Activated effector memory CD4-positive, alpha-beta T cell treated with anti-CD3 and anti-CD28 coated beads, Interleukin-2, amount 50 U/mL, for 16 hours (primary cell): ENCODE measurements at regions not wholly inside any gene's neighbourhood (a gene's known extent, or its start where the extent isn't known, plus 50 kb on each side); places are given as distances from the start of the nearest gene placed in this dataset.
A peak's percentile ranks its signal among the peaks of the same experiment; 100 is the strongest.

Source experiments
- DNase-seq: peaks from one replicate; pipeline ENCODE4 v3.0.0-alpha.2; 2020

GRCh38 chr6:105628156-105628860 lies 225.4 kb upstream of the PREP start:
- DNase-seq: no peak

GRCh38 chr6:105626295-105627158 lies 223.6 kb upstream of the PREP start:
- DNase-seq: no peak

DNA sequence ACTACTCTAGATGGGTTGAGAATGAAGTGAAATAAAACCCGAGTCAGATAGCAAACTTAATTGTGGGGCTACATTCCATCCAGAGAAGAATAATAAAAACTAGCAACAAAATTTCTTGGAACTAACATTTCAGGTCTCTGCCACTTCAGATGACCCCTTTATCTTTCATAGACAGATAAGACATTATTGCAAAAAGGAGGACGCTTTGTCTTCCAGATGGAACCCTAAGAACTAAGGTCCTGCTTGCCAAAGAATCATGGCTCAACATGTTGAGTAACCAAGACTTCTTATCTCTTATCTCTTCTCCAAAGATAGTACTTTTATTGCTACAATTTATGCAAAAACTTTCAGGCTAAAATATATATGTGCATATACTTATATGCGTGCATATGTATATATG lies 221.1 kb upstream of the PREP start:
- no peak for DNase-seq

- DNase-seq: no peak
Measured at GRCh38 chr6:105622226-105622625, 219.3 kb upstream of the PREP start.

- no peak for DNase-seq
Measured at GRCh38 chr6:105621564-105622175, 218.8 kb upstream of the PREP start.

- DNase-seq: no peak
Measured at GRCh38 chr6:105620878-105621277, 218.0 kb upstream of the PREP start.

DNA sequence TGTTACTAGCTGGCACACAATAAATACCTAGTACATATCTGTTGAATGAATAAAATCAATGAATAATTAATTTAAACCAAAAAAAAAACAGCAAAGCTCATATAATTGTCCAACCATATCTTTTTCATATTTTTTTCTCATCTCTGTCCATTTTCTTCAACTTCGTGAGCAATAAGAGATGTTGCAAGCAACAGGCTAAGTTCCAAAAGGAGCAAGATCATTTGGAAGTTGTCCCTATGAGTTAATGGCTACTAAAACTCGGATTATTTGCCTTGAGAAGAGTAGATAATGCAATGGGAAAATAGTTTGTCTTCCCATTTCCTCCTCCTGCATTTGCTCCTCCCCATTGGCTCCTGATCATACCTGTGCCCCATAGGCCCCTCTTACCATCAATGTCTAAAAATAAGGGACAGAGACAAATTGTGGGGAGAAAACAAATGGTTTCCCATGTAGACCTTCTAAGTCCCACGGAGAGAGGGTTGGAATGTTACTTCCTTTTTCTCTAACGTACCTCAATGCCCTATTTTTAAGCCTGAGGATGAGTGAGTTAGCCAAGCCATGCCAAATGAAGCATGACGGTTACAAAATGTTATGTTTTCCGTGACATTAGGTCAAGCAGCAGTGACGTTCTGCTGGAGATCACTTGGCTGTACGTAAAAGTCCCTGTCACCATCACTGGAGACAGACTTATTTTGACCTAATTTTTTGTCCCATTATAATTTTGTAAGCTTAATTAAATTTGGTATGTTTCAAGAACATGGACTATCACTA lies 217.3 kb upstream of the PREP start:
- DNase-seq: no peak

- no peak for DNase-seq
Measured at GRCh38 chr6:105618247-105618646, 215.4 kb upstream of the PREP start.

- no peak for DNase-seq
Measured at GRCh38 chr6:105616521-105616920, 213.6 kb upstream of the PREP start.

GRCh38 chr6:105611606-105612005 lies 208.7 kb upstream of the PREP start:
- DNase-seq: no peak

DNA sequence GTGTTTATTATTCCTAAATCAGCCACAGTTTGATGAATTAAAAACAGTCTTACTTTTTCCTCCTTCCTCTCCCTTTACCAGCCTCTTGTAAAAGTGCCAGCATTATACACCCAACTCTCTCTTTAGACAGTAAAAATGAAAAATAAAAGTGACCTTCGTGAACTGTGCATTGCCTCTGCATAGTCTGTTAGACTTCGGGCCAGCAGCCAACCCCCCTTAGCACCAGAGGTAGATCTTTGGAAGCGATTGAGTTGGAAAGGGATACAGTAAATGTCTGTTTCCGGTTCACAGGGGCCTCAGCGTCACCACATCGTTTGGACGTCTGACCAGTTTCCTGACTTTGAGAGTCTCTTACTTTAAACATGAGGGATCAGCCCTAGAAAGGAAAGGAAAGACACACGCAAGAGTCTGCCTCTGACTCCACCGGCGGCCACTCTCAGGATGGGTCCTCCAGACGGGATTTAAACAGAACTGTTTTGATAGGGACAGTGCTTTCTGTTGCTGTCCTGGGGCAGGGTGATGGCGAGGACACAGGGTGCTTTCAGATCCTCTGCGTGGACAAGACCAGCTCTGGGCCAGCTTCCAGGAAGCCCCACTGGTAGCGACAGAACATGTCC lies 206.6 kb upstream of the PREP start:
- no peak for DNase-seq

- no peak for DNase-seq
Measured at GRCh38 chr6:105608711-105609374, 206.0 kb upstream of the PREP start.

- no peak for DNase-seq
Measured at GRCh38 chr6:105607636-105608621, 205.0 kb upstream of the PREP start.

GRCh38 chr6:105606831-105607463 lies 204.1 kb upstream of the PREP start:
- no peak for DNase-seq

DNA sequence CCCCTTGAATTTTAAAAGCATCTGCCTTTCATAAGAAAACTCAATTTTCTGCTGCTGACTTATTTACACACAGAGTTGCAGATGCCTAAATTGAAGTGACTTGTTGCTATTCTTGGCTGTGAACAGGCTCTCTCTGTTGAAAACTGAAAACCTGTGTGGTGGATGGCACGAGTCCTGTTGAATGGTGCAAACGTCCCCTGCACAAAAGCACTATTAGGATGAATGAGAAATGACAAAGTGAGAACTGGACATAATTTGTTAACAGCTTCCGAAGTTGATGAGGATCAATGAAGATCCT lies 201.7 kb upstream of the PREP start:
- DNase-seq: no peak

GRCh38 chr6:105603788-105604586 lies 201.1 kb upstream of the PREP start:
- DNase-seq: no peak

DNA sequence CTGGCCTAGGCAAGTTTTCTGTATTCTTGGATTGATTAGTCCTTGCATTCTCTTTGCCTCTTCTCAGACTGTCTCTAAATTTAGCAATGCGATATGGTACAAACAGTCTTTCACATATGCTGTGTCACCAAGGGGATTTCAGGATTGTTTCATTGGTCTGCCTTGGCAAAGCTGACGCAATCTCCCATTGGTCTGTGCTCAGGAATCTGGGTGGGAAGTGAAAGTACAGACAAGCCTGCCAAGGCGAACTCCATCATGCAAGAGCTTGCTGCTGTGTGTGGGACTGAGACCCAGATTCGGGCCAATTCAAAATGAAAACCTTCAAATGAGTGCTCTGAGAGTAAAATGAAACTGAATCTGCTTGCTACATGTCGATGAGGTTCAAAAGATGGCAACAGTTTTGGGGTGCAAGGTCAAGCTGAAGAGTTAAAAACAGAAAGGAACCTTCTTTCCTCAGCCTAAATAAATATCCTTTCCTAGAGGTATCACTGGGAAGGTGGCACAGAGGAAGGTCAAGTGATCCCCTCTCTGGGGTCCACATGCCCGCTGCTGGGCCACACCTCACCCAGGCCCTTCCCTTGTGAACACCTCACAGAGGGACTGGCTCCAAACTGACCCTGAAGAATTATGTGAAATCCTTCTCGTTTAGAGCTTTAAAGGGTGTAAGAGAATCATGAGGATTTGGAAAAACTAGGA lies 198.8 kb upstream of the PREP start:
- peak; percentile 82 for DNase-seq

- no peak for DNase-seq
Measured at GRCh38 chr6:105600336-105601260, 197.7 kb upstream of the PREP start.
